H1 (cell line): ENCODE measurements at regions not wholly inside any gene's neighbourhood (a gene's known extent, or its start where the extent isn't known, plus 50 kb on each side); places are given as distances from the start of the nearest gene placed in this dataset.

Experiments used
- CTCF ChIA-PET: fragments of 300-600 bp; sonication (Branson Sonifier 250); formaldehyde crosslinking; loops from one replicate; lab custom pipeline; 2021; ENCODE audit not compliant: partially characterized antibody; lab: Charles Lee
- POLR2A ChIA-PET: fragments of 300-600 bp; sonication (Branson Sonifier 250); formaldehyde crosslinking; loops from one replicate; lab custom pipeline; 2021; ENCODE audit warnings: inconsistent platforms; ENCODE audit not compliant: partially characterized antibody; lab: Charles Lee
- DNase-seq, 2 experiments: peaks; one replicate each; pipeline versions ENCODE4 v3.0.0 to v3.0.0-alpha.2; 2010 to 2022; ENCODE audit warnings: low spot score in 2 of 2, low read depth in 1 of 2, mixed read lengths in 1 of 2
- FAIRE-seq: peaks from 2 replicates; lab custom pipeline; 2011; peaks lifted over from hg19 to GRCh38; lab: Jason Lieb, UNC
- H2AFZ ChIP-seq: 2 replicates; pipeline ENCODE4 v1.8.1; 2012; ENCODE audit warnings: low read length, inconsistent platforms
- H2AK5ac ChIP-seq: 2 replicates; pipeline ENCODE4 v1.6.1; 2013; ENCODE audit warnings: low read depth, low read length
- H2BK120ac ChIP-seq: replicated peaks from 2 replicates; pipeline ENCODE3; 2013; ENCODE audit warnings: low read depth, low read length, inconsistent platforms
- H2BK12ac ChIP-seq: 2 replicates; pipeline ENCODE4 v1.6.1; 2013; ENCODE audit warnings: low read depth, low read length
- H2BK15ac ChIP-seq: 2 replicates; pipeline ENCODE4 v1.6.1; 2013; ENCODE audit warnings: low read length
- H2BK20ac ChIP-seq: 2 replicates; pipeline ENCODE4 v1.6.1; 2013; ENCODE audit warnings: low read length
- H2BK5ac ChIP-seq: 2 replicates; pipeline ENCODE4 v1.6.1; 2013; ENCODE audit warnings: low read depth, low read length
- H3K14ac ChIP-seq: 2 replicates; pipeline ENCODE4 v1.6.1; 2013; ENCODE audit warnings: inconsistent platforms; ENCODE audit not compliant: insufficient read length
- H3K18ac ChIP-seq: 2 replicates; pipeline ENCODE4 v1.6.1; 2013; ENCODE audit warnings: low read length; ENCODE audit errors: extremely low read depth
- H3K23ac ChIP-seq: 2 replicates; pipeline ENCODE4 v1.6.1; 2013; ENCODE audit warnings: inconsistent platforms; ENCODE audit not compliant: insufficient read length
- H3K23me2 ChIP-seq: 2 replicates; pipeline ENCODE4 v1.6.1; 2013; ENCODE audit warnings: low read depth, low read length
- H3K27ac ChIP-seq: 2 replicates; pipeline ENCODE4 v1.6.1; 2011; ENCODE audit warnings: low read depth, low read length, inconsistent platforms
- H3K27me3 ChIP-seq, 4 experiments: replicated peaks in 1 of 4; 1 replicate in 1 of 4; 2 replicates in 3 of 4; pipeline versions ENCODE4 v1.6.1 to v1.8.1; 2011 to 2013; ENCODE audit warnings: low read length in 3 of 4, mild to moderate bottlenecking in 3 of 4, inconsistent platforms in 2 of 4, mixed read lengths in 2 of 4, moderate library complexity in 1 of 4; ENCODE audit not compliant: control insufficient read depth in 3 of 4, insufficient read depth in 3 of 4; ENCODE audit errors: extremely low read depth in 1 of 4
- H3K36me3 ChIP-seq, 4 experiments: 2 replicates each; pipeline versions ENCODE4 v1.6.1 to v1.8.1; 2011 to 2013; ENCODE audit warnings: mild to moderate bottlenecking in 4 of 4, low read length in 3 of 4, moderate library complexity in 2 of 4, control low read depth in 1 of 4, inconsistent platforms in 1 of 4; ENCODE audit not compliant: insufficient read depth in 4 of 4, control insufficient read depth in 2 of 4
- H3K4ac ChIP-seq: replicated peaks from 2 replicates; pipeline ENCODE3; 2013; ENCODE audit warnings: low read length, low read depth, mixed read lengths, inconsistent platforms; ENCODE audit not compliant: insufficient read length
- H3K4me1 ChIP-seq, 4 experiments: replicated peaks in 1 of 4; 1 replicate in 1 of 4; 2 replicates in 3 of 4; pipeline versions ENCODE4 v1.6.1 to v1.8.1; 2011 to 2013; ENCODE audit warnings: low read length in 3 of 4, inconsistent platforms in 2 of 4, mixed read lengths in 1 of 4; ENCODE audit not compliant: insufficient read depth in 4 of 4, control insufficient read depth in 3 of 4
- H3K4me2 ChIP-seq, 2 experiments: 2 replicates each; pipeline versions ENCODE4 v1.6.1 to v1.8.1; 2011 to 2013; ENCODE audit warnings: low read depth in 2 of 2, low read length in 2 of 2, control low read depth in 1 of 2, inconsistent platforms in 1 of 2, mild to moderate bottlenecking in 1 of 2; ENCODE audit not compliant: insufficient read depth in 1 of 2
- H3K4me3 ChIP-seq, 4 experiments: fragments of 200-600, 300-600 bp in 1 of 4; sonication (generic), shearing (Covaris generic), sonication (Bioruptor Twin) in 1 of 4; 2 replicates each; pipeline versions ENCODE4 v1.5.1 to v1.8.1; 2011 to 2016; ENCODE audit warnings: low read length in 4 of 4, low read depth in 3 of 4, control low read depth in 2 of 4, inconsistent platforms in 2 of 4, mild to moderate bottlenecking in 2 of 4, mixed read lengths in 1 of 4, moderate library complexity in 1 of 4; ENCODE audit not compliant: insufficient read depth in 2 of 4; ENCODE audit errors: extremely low read depth in 1 of 4
- H3K56ac ChIP-seq: replicated peaks from 2 replicates; pipeline ENCODE3; 2013; ENCODE audit warnings: low read depth, mild to moderate bottlenecking, mixed read lengths, low read length, inconsistent platforms; ENCODE audit not compliant: insufficient read length
- H3K79me1 ChIP-seq: 2 replicates; pipeline ENCODE4 v1.6.1; 2013; ENCODE audit warnings: low read depth, low read length, control low read depth
- H3K79me2 ChIP-seq, 2 experiments: 2 replicates each; pipeline versions ENCODE4 v1.6.1 to v1.8.1; 2012 to 2013; ENCODE audit warnings: low read length in 2 of 2, mild to moderate bottlenecking in 2 of 2, inconsistent platforms in 1 of 2; ENCODE audit not compliant: insufficient read depth in 2 of 2, control insufficient read depth in 1 of 2
- H3K9ac ChIP-seq, 4 experiments: replicated peaks in 1 of 4; 1 replicate in 1 of 4; 2 replicates in 3 of 4; pipeline versions ENCODE4 v1.6.1 to v1.8.1; 2011 to 2013; ENCODE audit warnings: low read depth in 3 of 4, low read length in 3 of 4, control low read depth in 2 of 4, mild to moderate bottlenecking in 2 of 4, moderate library complexity in 2 of 4, inconsistent platforms in 1 of 4; ENCODE audit errors: extremely low read depth in 1 of 4
- H3K9me3 ChIP-seq, 2 experiments: 2 replicates each; pipeline versions ENCODE4 v1.6.1 to v1.8.1; 2012 to 2013; ENCODE audit warnings: mild to moderate bottlenecking in 2 of 2, moderate library complexity in 2 of 2, control low read depth in 1 of 2, inconsistent platforms in 1 of 2, low read depth in 1 of 2, low read length in 1 of 2, mixed read lengths in 1 of 2; ENCODE audit not compliant: insufficient read depth in 2 of 2
- H4K20me1 ChIP-seq, 2 experiments: replicated peaks in 1 of 2; 2 replicates each; pipeline versions ENCODE3 to v1.8.1; 2011 to 2013; ENCODE audit warnings: inconsistent platforms in 2 of 2, low read length in 2 of 2, mild to moderate bottlenecking in 1 of 2; ENCODE audit not compliant: insufficient read depth in 2 of 2, control insufficient read depth in 1 of 2
- H4K5ac ChIP-seq: 2 replicates; pipeline ENCODE4 v1.6.1; 2013; ENCODE audit warnings: low read length, low read depth, mixed read lengths, inconsistent platforms; ENCODE audit not compliant: insufficient read length
- H4K8ac ChIP-seq: 2 replicates; pipeline ENCODE4 v1.8.0; 2013; ENCODE audit warnings: mild to moderate bottlenecking, moderate library complexity, low read length, inconsistent platforms; ENCODE audit not compliant: insufficient read depth; ENCODE audit errors: extremely low read depth
- H4K91ac ChIP-seq: replicated peaks from 2 replicates; pipeline ENCODE3; 2013; ENCODE audit warnings: low read length, mixed read lengths, inconsistent platforms; ENCODE audit not compliant: insufficient read length
- HDAC6 ChIP-seq: IDR thresholded peaks from one replicate; pipeline ENCODE4 v1.7.1; 2012; ENCODE audit warnings: low read depth, mild to moderate bottlenecking, inconsistent platforms, low read length, moderate library complexity
- JUND ChIP-seq: IDR thresholded peaks from 2 replicates; pipeline ENCODE4 v1.6.1; 2011; ENCODE audit warnings: mild to moderate bottlenecking, improper control_type of control experiment, low read length
- KDM4A ChIP-seq: IDR thresholded peaks from one replicate; pipeline ENCODE4 v1.7.1; 2012; ENCODE audit warnings: low read depth, mild to moderate bottlenecking, moderate library complexity, low read length, inconsistent platforms; ENCODE audit not compliant: severe bottlenecking
- NRF1 ChIP-seq: IDR thresholded peaks from 2 replicates; pipeline ENCODE4 v1.6.1; 2011; ENCODE audit warnings: mild to moderate bottlenecking, low read depth, low read length, improper control_type of control experiment
- RAD21 ChIP-seq, 2 experiments: IDR thresholded peaks in 1 of 2; conservative IDR thresholded peaks in 1 of 2; 2 replicates each; pipeline ENCODE4 v1.6.1; 2011; ENCODE audit warnings: low read depth in 2 of 2, low read length in 2 of 2, improper control_type of control experiment in 1 of 2, inconsistent platforms in 1 of 2, mild to moderate bottlenecking in 1 of 2, moderate library complexity in 1 of 2
- RXRA ChIP-seq: IDR thresholded peaks from 2 replicates; pipeline ENCODE4 v1.6.1; 2011; ENCODE audit warnings: low read depth, mild to moderate bottlenecking, low read length, moderate library complexity; ENCODE audit not compliant: insufficient read depth
- SIN3A ChIP-seq, 2 experiments: IDR thresholded peaks in 1 of 2; conservative IDR thresholded peaks in 1 of 2; 2 replicates each; pipeline ENCODE4 v1.6.1; 2011 to 2012; ENCODE audit warnings: low read length in 2 of 2, improper control_type of control experiment in 1 of 2, low read depth in 1 of 2, mild to moderate bottlenecking in 1 of 2
- SP1 ChIP-seq: IDR thresholded peaks from 2 replicates; pipeline ENCODE4 v1.6.1; 2011; ENCODE audit warnings: low read depth, low read length
- SRF ChIP-seq: IDR thresholded peaks from 2 replicates; pipeline ENCODE4 v1.6.1; 2011; ENCODE audit warnings: mild to moderate bottlenecking, low read depth, low read length, moderate library complexity
- TAF7 ChIP-seq: optimal IDR thresholded peaks from 2 replicates; pipeline ENCODE3; 2011; ENCODE audit warnings: low read depth, mild to moderate bottlenecking, inconsistent platforms, low read length, moderate library complexity, borderline replicate concordance
- whole genome bisulfite sequencing, 2 experiments: shearing (Covaris generic) in 1 of 2; methylation state at CpG; one replicate each; pipeline versions ENCODE4 v1.1.6 to v1.1.7; 2013 to 2015; ENCODE audit warnings: low lambda C conversion rate in 2 of 2, mixed read lengths in 2 of 2, inconsistent platforms in 1 of 2, low coverage in 1 of 2, missing lambda C conversion rate in 1 of 2; ENCODE audit not compliant: insufficient replicate concordance in 2 of 2, insufficient coverage in 1 of 2, insufficient read length in 1 of 2; ENCODE audit errors: extremely low coverage in 1 of 2, missing lambda C conversion rate in 1 of 2; 5-methylcytosine and 5-hydroxymethylcytosine counted together
- TF ChIP-seq, protein P1 (sequence below): IDR thresholded peaks from 2 replicates; pipeline ENCODE4 v1.6.1; 2011; ENCODE audit warnings: low read length, improper control_type of control experiment

DNA sequence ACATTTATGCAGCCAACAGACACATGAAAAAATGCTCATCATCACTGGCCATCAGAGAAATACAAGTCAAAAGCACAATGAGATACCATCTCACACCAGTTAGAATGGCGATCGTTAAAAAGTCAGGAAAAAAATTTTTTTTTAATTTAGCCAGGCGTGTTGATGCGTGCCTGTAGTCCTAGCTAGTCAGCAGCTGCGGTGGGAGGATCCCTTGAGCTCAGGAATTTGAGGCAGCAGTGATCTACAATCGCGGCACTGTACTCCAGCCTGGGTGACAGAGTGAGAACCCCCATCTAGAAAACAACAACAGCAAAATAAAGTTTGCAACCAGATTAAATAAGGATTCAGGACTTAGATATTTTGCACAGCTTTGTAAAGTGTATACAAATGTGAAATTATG, 65.7 kb upstream of the ALG13 start:
- no peak overlapping the region for H3K23ac ChIP-seq
- no peaks in the 10 kb centered on the region for H4K20me1 ChIP-seq
- no peak overlapping the region for H3K14ac ChIP-seq
- no peak for TF ChIP-seq NRF1
- TF ChIP-seq, protein P1, sequence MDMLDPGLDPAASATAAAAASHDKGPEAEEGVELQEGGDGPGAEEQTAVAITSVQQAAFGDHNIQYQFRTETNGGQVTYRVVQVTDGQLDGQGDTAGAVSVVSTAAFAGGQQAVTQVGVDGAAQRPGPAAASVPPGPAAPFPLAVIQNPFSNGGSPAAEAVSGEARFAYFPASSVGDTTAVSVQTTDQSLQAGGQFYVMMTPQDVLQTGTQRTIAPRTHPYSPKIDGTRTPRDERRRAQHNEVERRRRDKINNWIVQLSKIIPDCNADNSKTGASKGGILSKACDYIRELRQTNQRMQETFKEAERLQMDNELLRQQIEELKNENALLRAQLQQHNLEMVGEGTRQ: no peak
- no peak for TF ChIP-seq RXRA
- no peak for TF ChIP-seq HDAC6
- no peak for TF ChIP-seq SP1
- no peak for TF ChIP-seq JUND
- no peak for TF ChIP-seq SIN3A (conservative IDR thresholded peaks at IDR 0.05 in 1 of 2, IDR thresholded peaks at IDR 0.05 in 1 of 2; ENCODE audit: low read depth in 1 of 2, low read length in 2 of 2)
- no peak for TF ChIP-seq SRF
- TF ChIP-seq TAF7: no peak
- no peak for TF ChIP-seq KDM4A
- no peak for TF ChIP-seq RAD21 (IDR thresholded peaks at IDR 0.05 in 1 of 2, conservative IDR thresholded peaks at IDR 0.05 in 1 of 2; ENCODE audit: low read depth in 2 of 2, low read length in 2 of 2)
- H3K4me2 ChIP-seq: no peak overlapping the region
- H3K23me2 ChIP-seq: no peaks in the 10 kb centered on the region
- no peak overlapping the region for H4K5ac ChIP-seq
- no peak overlapping the region for H4K91ac ChIP-seq
- WGBS, 2 experiments: 90% methylated on average over 5 of the region's 7 CpGs; no CpG with 5 or more reads in 1 of the 2 experiments
- H3K79me1 ChIP-seq: no peaks in the 10 kb centered on the region
- DNase-seq: no peak
- no peaks in the 10 kb centered on the region for H3K9me3 ChIP-seq
- H2BK120ac ChIP-seq: no peak overlapping the region
- ChIA-PET CTCF (interaction anchor here (1.2 kb wide), 1 partner anchor 47 kb away, joined by 4 read pairs; no protein-coding TSS in a partner anchor), POLR2A (no interaction called here)
- no peak overlapping the region for H2BK12ac ChIP-seq
- no peaks in the 10 kb centered on the region for H3K27me3 ChIP-seq
- H3K9ac ChIP-seq: no peak overlapping the region
- H3K4me1 ChIP-seq: no peaks in the 10 kb centered on the region
- no peak overlapping the region for H3K18ac ChIP-seq
- H3K4me3 ChIP-seq: no peak overlapping the region
- H3K79me2 ChIP-seq: no peaks in the 10 kb centered on the region
- no peak overlapping the region for H3K56ac ChIP-seq
- no peak overlapping the region for H2BK15ac ChIP-seq
- H2BK20ac ChIP-seq: no peak overlapping the region
- H2AK5ac ChIP-seq: no peak overlapping the region
- no peak overlapping the region for H3K27ac ChIP-seq
- FAIRE-seq: no peak
- no peak overlapping the region for H2BK5ac ChIP-seq
- no peaks in the 10 kb centered on the region for H3K36me3 ChIP-seq
- H3K4ac ChIP-seq: no peak overlapping the region
- H2AFZ ChIP-seq: no peak overlapping the region
- no peak overlapping the region for H4K8ac ChIP-seq
